NOMO-1 treated with dmso at 0.1 percent for 144 hours (cell line): ENCODE measurements at regions not wholly inside any gene's neighbourhood (a gene's known extent, or its start where the extent isn't known, plus 50 kb on each side); places are given as distances from the start of the nearest gene placed in this dataset.
"Not testable (repeated sequence)": the region's sequence is repeated elsewhere in the genome, so short reads cannot be mapped to it uniquely, and the experiment has no call there.

Source experiments
- DNase-seq: peaks from one replicate; lab custom pipeline; 2025; ENCODE audit not compliant: unreplicated experiment; lab: John Stamatoyannopoulos, UW

- not testable (repeated sequence) for DNase-seq
Measured at GRCh38 chr7:150189963-150190362, 133.2 kb upstream of the LRRC61 start.

- not testable (repeated sequence) for DNase-seq
Measured at GRCh38 chr7:150192541-150192940, 130.6 kb upstream of the LRRC61 start.

GRCh38 chr7:150193866-150194265 is 129.3 kb upstream of the LRRC61 start:
- DNase-seq: not testable (repeated sequence)
